ENCODE measurements at regions not wholly inside any gene's neighbourhood (a gene's known extent, or its start where the extent isn't known, plus 50 kb on each side); places are given as distances from the start of the nearest gene placed in this dataset.

DNA sequence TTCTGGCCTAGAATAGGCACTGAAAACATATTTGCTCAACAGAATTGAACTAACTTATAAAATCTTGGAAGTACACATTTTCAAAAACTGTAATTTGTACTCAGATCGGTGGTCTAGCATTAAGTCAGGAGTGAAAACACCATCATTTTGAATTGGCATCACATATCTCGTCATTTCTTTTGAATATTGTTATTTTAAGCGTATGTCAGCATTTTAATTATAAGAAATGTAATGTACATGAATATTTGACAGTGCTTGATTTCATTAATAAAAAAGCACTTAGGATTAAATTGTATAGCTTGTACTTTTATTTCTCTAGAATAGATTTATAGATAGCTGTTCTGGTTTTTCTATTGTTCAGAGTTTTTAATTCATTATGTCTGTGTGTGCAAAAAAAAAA, 892.2 kb downstream of the BCL11B start:
- CTCF ChIA-PET = no interaction called here
- no peak for TF ChIP-seq CTCF (IDR thresholded peaks at IDR 0.05; ENCODE audit: insufficient read depth, low read depth, low read length)
- Histone ChIP-seq H3K4me3 (ENCODE audit: low read depth, low read length) (no peak overlapping the region), H3K36me3 (ENCODE audit: control insufficient read depth, insufficient read depth, low read length) (no peaks in the 10 kb centered on the region), H3K27me3 (ENCODE audit: control insufficient read depth, insufficient read depth, low read length) (no peaks in the 10 kb centered on the region)
- no peak for DNase-seq (ENCODE audit: low read depth)
- POLR2A ChIA-PET = no interaction called here

DNA sequence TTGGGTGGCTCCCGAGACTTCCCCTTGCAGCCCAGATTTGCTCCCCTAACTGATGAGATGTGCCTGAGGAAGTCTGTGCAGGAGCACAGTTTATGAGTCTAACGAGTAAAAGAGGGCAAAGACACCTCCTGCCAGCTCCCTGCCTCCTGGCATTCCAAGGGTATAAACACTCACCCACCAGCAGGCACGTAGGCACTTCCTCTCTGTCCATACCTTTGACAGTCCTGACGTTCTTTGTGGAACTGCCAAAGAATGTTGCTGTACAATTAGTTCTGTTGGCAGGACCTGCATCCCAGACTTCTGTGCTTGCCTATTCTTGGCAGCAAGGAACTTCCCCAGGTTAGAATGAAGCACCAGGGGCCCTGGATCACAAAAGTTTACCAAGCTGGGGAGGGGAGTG, 889.3 kb downstream of the BCL11B start:
- H3K36me3 ChIP-seq (ENCODE audit: control insufficient read depth, insufficient read depth, low read length) = no peaks in the 10 kb centered on the region
- no peak for DNase-seq (ENCODE audit: low read depth)
- POLR2A ChIA-PET = no interaction called here
- TF ChIP-seq CTCF (IDR thresholded peaks at IDR 0.05; ENCODE audit: insufficient read depth, low read depth, low read length) = no peak
- no peaks in the 10 kb centered on the region for H3K27me3 ChIP-seq (ENCODE audit: control insufficient read depth, insufficient read depth, low read length)
- H3K4me3 ChIP-seq (ENCODE audit: low read depth, low read length) = no peak overlapping the region
- CTCF ChIA-PET = no interaction called here

DNA sequence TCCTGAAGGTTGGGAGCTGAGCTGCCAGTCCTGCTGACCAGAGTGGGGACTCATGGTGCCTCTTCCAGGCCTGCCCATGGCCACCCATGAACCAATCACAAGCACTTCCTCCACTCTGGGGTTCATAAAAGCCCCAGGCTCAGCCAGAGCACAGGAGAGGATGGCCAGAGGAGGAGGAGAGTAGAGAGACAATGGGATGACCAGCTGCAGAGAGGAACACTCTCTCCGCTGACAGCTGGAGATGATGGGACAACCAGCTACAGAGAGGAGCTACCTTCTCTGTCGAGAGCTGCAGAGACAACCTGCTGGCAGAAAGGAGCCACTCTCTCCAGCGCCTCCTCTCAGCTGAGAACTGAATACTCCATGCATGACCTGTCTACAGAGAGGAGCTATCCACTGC, 886.1 kb downstream of the BCL11B start:
- DNase-seq (ENCODE audit: low read depth) = no peak
- H3K36me3 ChIP-seq (ENCODE audit: control insufficient read depth, insufficient read depth, low read length) = no peaks in the 10 kb centered on the region
- H3K4me3 ChIP-seq (ENCODE audit: low read depth, low read length) = no peak overlapping the region
- ChIA-PET POLR2A (no interaction called here), CTCF (interaction anchor here (0.7 kb wide), 1 partner anchor 889 kb away, joined by 3 read pairs; no protein-coding TSS in a partner anchor)
- H3K27me3 ChIP-seq (ENCODE audit: control insufficient read depth, insufficient read depth, low read length) = no peaks in the 10 kb centered on the region
- no peak for TF ChIP-seq CTCF (IDR thresholded peaks at IDR 0.05; ENCODE audit: insufficient read depth, low read depth, low read length)

DNA sequence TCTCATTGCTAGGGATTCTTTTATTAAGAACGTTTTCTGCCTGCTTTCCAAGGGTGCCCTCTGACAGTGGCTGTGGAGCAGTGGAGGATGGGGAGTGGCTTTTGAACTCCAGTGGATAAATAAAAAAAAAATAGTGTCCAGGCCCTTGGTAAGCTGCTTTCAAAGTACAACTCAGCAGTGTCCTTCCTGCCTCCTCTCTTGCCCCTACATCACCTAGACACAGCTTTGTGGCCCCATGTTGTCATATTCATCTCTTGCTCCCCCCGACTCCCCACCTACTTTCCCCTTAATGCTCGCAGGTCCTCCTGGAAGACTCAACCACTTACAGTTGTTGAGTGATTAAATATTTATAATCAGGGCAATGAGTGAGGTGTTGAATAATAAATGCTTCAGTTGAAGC, 880.9 kb downstream of the BCL11B start:
- ChIA-PET POLR2A (no interaction called here), CTCF (no interaction called here)
- Histone ChIP-seq H3K27me3 (ENCODE audit: control insufficient read depth, insufficient read depth, low read length) (no peaks in the 10 kb centered on the region), H3K36me3 (ENCODE audit: control insufficient read depth, insufficient read depth, low read length) (no peaks in the 10 kb centered on the region), H3K4me3 (ENCODE audit: low read depth, low read length) (no peak overlapping the region)
- DNase-seq (ENCODE audit: low read depth) = no peak
- TF ChIP-seq CTCF (IDR thresholded peaks at IDR 0.05; ENCODE audit: insufficient read depth, low read depth, low read length) = no peak

GRCh38 chr14:98393527-98393926, 878.5 kb downstream of the BCL11B start:
- no peak for TF ChIP-seq CTCF (IDR thresholded peaks at IDR 0.05; ENCODE audit: insufficient read depth, low read depth, low read length)
- no peak for DNase-seq (ENCODE audit: low read depth)
- ChIA-PET POLR2A (no interaction called here), CTCF (no interaction called here)
- H3K4me3 ChIP-seq (ENCODE audit: low read depth, low read length) = no peak overlapping the region
- H3K36me3 ChIP-seq (ENCODE audit: control insufficient read depth, insufficient read depth, low read length) = no peaks in the 10 kb centered on the region
- no peaks in the 10 kb centered on the region for H3K27me3 ChIP-seq (ENCODE audit: control insufficient read depth, insufficient read depth, low read length)
